ENCODE measurements at regions not wholly inside any gene's neighbourhood (a gene's known extent, or its start where the extent isn't known, plus 50 kb on each side); places are given as distances from the start of the nearest gene placed in this dataset.
"Not testable (repeated sequence)": the region's sequence is repeated elsewhere in the genome, so short reads cannot be mapped to it uniquely, and the experiment has no call there.

GRCh38 chr7:94154182-94154581 is 150.0 kb upstream of the BET1 start:
- TF ChIP-seq, protein P1, sequence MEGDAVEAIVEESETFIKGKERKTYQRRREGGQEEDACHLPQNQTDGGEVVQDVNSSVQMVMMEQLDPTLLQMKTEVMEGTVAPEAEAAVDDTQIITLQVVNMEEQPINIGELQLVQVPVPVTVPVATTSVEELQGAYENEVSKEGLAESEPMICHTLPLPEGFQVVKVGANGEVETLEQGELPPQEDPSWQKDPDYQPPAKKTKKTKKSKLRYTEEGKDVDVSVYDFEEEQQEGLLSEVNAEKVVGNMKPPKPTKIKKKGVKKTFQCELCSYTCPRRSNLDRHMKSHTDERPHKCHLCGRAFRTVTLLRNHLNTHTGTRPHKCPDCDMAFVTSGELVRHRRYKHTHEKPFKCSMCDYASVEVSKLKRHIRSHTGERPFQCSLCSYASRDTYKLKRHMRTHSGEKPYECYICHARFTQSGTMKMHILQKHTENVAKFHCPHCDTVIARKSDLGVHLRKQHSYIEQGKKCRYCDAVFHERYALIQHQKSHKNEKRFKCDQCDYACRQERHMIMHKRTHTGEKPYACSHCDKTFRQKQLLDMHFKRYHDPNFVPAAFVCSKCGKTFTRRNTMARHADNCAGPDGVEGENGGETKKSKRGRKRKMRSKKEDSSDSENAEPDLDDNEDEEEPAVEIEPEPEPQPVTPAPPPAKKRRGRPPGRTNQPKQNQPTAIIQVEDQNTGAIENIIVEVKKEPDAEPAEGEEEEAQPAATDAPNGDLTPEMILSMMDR (IDR thresholded peaks at IDR 0.05; ENCODE audit: unreplicated experiment), result no peak
- no peak overlapping the region for H3K4me3 Mint-ChIP-seq (ENCODE audit: low read depth, unreplicated experiment)
- CTCF ChIA-PET, result no interaction called here
- BruUV-seq (replicated peaks), result no TSS peak
- no peaks in the 10 kb centered on the region for H3K9me3 Mint-ChIP-seq (ENCODE audit: low read depth, unreplicated experiment)
- no peaks in the 10 kb centered on the region for H3K36me3 Mint-ChIP-seq (ENCODE audit: insufficient read depth, unreplicated experiment)
- intact Hi-C loops (cut with micrococcal nuclease; ENCODE audit: unreplicated experiment), result no loop called here
- no peaks in the 10 kb centered on the region for H3K4me1 Mint-ChIP-seq (ENCODE audit: low read depth, unreplicated experiment)
- no peaks in the 10 kb centered on the region for H3K27me3 Mint-ChIP-seq (ENCODE audit: unreplicated experiment)
- no peak overlapping the region for H3K27ac Mint-ChIP-seq (ENCODE audit: unreplicated experiment)
- DNase-seq, result no peak

GRCh38 chr7:94154858-94155257 is 150.7 kb upstream of the BET1 start:
- no peaks in the 10 kb centered on the region for H3K4me1 Mint-ChIP-seq (ENCODE audit: low read depth, unreplicated experiment)
- H3K27ac Mint-ChIP-seq (ENCODE audit: unreplicated experiment), result no peak overlapping the region
- intact Hi-C loops (cut with micrococcal nuclease; ENCODE audit: unreplicated experiment), result no loop called here
- CTCF ChIA-PET, result no interaction called here
- H3K36me3 Mint-ChIP-seq (ENCODE audit: insufficient read depth, unreplicated experiment), result no peaks in the 10 kb centered on the region
- no TSS peak for BruUV-seq (replicated peaks)
- H3K4me3 Mint-ChIP-seq (ENCODE audit: low read depth, unreplicated experiment), result no peak overlapping the region
- no peak for DNase-seq
- H3K27me3 Mint-ChIP-seq (ENCODE audit: unreplicated experiment), result no peaks in the 10 kb centered on the region
- TF ChIP-seq, protein P1 (IDR thresholded peaks at IDR 0.05; ENCODE audit: unreplicated experiment), result no peak
- no peaks in the 10 kb centered on the region for H3K9me3 Mint-ChIP-seq (ENCODE audit: low read depth, unreplicated experiment)

- H3K27me3 Mint-ChIP-seq (ENCODE audit: unreplicated experiment); H3K36me3 Mint-ChIP-seq (ENCODE audit: insufficient read depth, unreplicated experiment); H3K27ac Mint-ChIP-seq (ENCODE audit: unreplicated experiment); H3K4me3 Mint-ChIP-seq (ENCODE audit: low read depth, unreplicated experiment); DNase-seq; CTCF ChIA-PET; BruUV-seq (replicated peaks); H3K9me3 Mint-ChIP-seq (ENCODE audit: low read depth, unreplicated experiment); intact Hi-C loops (cut with micrococcal nuclease; ENCODE audit: unreplicated experiment); H3K4me1 Mint-ChIP-seq (ENCODE audit: low read depth, unreplicated experiment): not testable (repeated sequence)
These were observed 153.6 kb upstream of the BET1 start for GRCh38 chr7:94157659-94158306.

DNA sequence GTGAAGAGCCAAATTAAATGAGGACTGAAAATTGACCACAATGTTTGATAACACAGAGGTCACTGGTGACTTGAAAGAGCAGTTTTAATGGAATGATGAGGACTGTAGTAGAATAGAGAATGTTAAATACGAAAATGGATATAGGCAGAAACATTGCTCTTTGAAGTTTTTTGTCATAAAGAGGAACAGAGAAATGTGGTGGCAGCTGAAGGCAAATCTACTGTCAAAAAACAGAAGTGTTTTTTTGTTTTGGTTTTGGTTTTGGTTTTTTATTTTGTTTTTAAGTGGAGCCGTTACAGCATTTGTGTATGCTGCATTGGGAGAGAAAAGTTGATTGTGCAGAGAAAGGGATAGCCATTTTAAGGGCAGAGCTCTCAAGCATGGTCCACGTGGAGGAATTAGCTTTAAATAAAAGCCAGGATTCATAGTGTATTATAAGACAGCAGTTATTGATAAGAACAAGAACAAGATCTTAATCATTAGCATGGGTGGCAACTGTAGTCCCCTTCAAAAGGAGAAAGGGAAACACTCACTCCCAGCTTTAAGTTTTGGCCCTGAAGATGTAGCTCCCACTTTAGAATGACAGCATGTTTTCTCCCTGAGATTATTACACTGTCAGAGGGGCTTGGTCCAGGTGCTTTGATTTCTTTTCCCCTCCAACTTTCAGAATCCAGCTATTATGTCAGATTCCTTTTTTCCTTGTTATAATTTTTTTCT is 156.7 kb upstream of the BET1 start:
- Mint-ChIP-seq H3K27me3 (ENCODE audit: unreplicated experiment) (no peaks in the 10 kb centered on the region), H3K36me3 (ENCODE audit: insufficient read depth, unreplicated experiment) (no peaks in the 10 kb centered on the region), H3K9me3 (ENCODE audit: low read depth, unreplicated experiment) (no peaks in the 10 kb centered on the region), H3K4me3 (ENCODE audit: low read depth, unreplicated experiment) (no peak overlapping the region), H3K27ac (ENCODE audit: unreplicated experiment) (no peak overlapping the region), H3K4me1 (ENCODE audit: low read depth, unreplicated experiment) (no peaks in the 10 kb centered on the region)
- no TSS peak for BruUV-seq (replicated peaks)
- TF ChIP-seq, protein P1 (IDR thresholded peaks at IDR 0.05; ENCODE audit: unreplicated experiment), result no peak
- CTCF ChIA-PET, result no interaction called here
- DNase-seq, result no peak
- intact Hi-C loops (cut with micrococcal nuclease; ENCODE audit: unreplicated experiment), result no loop called here

DNA sequence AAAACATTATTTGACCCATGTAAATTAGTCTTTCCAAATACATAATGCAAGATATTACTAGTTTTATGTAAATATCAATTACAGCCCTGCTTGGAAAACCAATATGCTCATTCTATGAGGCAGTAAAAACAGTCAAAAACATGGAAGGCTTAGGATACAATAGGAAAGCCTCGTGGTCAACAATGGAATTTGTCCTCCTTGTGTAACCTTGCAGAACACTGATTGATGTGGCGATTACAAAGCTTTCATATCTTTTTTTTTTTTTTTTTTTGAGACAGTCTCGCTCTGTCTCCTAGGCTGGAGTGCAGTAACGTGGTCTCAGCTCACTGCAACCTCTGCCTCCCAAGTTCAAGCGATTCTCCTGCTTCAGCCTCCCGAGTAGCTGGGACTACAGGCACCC is 157.3 kb upstream of the BET1 start:
- Mint-ChIP-seq H3K27me3 (ENCODE audit: unreplicated experiment) (no peaks in the 10 kb centered on the region), H3K36me3 (ENCODE audit: insufficient read depth, unreplicated experiment) (no peaks in the 10 kb centered on the region), H3K4me1 (ENCODE audit: low read depth, unreplicated experiment) (no peaks in the 10 kb centered on the region), H3K9me3 (ENCODE audit: low read depth, unreplicated experiment) (no peaks in the 10 kb centered on the region), H3K27ac (ENCODE audit: unreplicated experiment) (no peak overlapping the region), H3K4me3 (ENCODE audit: low read depth, unreplicated experiment) (no peak overlapping the region)
- TF ChIP-seq, protein P1 (IDR thresholded peaks at IDR 0.05; ENCODE audit: unreplicated experiment), result no peak
- CTCF ChIA-PET, result interaction anchor here (0.7 kb wide), 1 partner anchor 71 kb away, joined by 5 read pairs; no protein-coding TSS in a partner anchor
- intact Hi-C loops (cut with micrococcal nuclease; ENCODE audit: unreplicated experiment), result no loop called here
- BruUV-seq (replicated peaks), result no TSS peak
- DNase-seq, result no peak

All from Calu3 (cell line).